Gastroesophageal sphincter (tissue), 4 donors: ENCODE measurements at regions not wholly inside any gene's neighbourhood (a gene's known extent, or its start where the extent isn't known, plus 50 kb on each side); places are given as distances from the start of the nearest gene placed in this dataset.

Experiments
- ATAC-seq: fragments of 150-250 bp; one replicate; pipeline ENCODE4 v1.9.1; 2016; ENCODE audit warnings: mild to moderate bottlenecking, moderate library complexity
- H3K27ac ChIP-seq, 4 donors: fragments of 200-600 bp; sonication (generic) in 3 of 4; 1 replicate in 3 of 4; 2 replicates in 1 of 4; pipeline ENCODE4 v1.5.1; 2016 to 2019
- H3K27me3 ChIP-seq: fragments of 200-600 bp; sonication (generic); one replicate; pipeline ENCODE4 v1.5.1; 2019
- H3K36me3 ChIP-seq, 2 donors: fragments of 200-600 bp; sonication (generic); one replicate each; pipeline ENCODE4 v1.5.1; 2019; ENCODE audit warnings: control low read depth in 1 of 2
- H3K4me1 ChIP-seq, 3 donors: fragments of 200-600 bp; sonication (generic); 1 replicate in 2 of 3; 2 replicates in 1 of 3; pipeline ENCODE4 v1.5.1; 2016 to 2019; ENCODE audit warnings: control low read depth in 2 of 3
- H3K4me3 ChIP-seq, 2 donors: fragments of 200-600 bp; sonication (generic); one replicate each; pipeline ENCODE4 v1.5.1; 2019; ENCODE audit warnings: mild to moderate bottlenecking in 1 of 2, moderate library complexity in 1 of 2
- H3K9me3 ChIP-seq, 3 donors: fragments of 200-600 bp; sonication (generic); one replicate each; pipeline ENCODE4 v1.5.1; 2017 to 2019; ENCODE audit warnings: control low read depth in 2 of 3
- EP300 ChIP-seq: sonication (generic); formaldehyde crosslinking; IDR thresholded peaks from one replicate; pipeline ENCODE4 v1.6.1; 2017; ENCODE audit warnings: antibody characterized with exemption, mild to moderate bottlenecking
- POLR2A ChIP-seq, 2 donors: fragments of 450-650 bp; IDR thresholded peaks; one replicate each; pipeline ENCODE4 v1.6.1; 2017; ENCODE audit warnings: antibody characterized with exemption in 2 of 2, mild to moderate bottlenecking in 2 of 2, moderate library complexity in 1 of 2
- POLR2AphosphoS5 ChIP-seq: sonication (generic); formaldehyde crosslinking; IDR thresholded peaks from one replicate; pipeline ENCODE4 v1.6.1; 2017; ENCODE audit warnings: antibody characterized with exemption
- WGBS, 2 donors: methylation state at CpG; one replicate each; pipeline ENCODE4 v1.1.5; 2018; ENCODE audit warnings: low coverage in 1 of 2; 5-methylcytosine and 5-hydroxymethylcytosine counted together
- TF ChIP-seq, protein P1 (sequence below), 4 experiments: fragments of 200-600 bp in 2 of 4; fragments of 450-650 bp in 2 of 4; sonication (generic) in 1 of 4; IDR thresholded peaks; one replicate each; pipeline ENCODE4 v1.5.1; 2017 to 2019; ENCODE audit warnings: antibody characterized with exemption in 4 of 4, mild to moderate bottlenecking in 2 of 4, moderate library complexity in 2 of 4

DNA sequence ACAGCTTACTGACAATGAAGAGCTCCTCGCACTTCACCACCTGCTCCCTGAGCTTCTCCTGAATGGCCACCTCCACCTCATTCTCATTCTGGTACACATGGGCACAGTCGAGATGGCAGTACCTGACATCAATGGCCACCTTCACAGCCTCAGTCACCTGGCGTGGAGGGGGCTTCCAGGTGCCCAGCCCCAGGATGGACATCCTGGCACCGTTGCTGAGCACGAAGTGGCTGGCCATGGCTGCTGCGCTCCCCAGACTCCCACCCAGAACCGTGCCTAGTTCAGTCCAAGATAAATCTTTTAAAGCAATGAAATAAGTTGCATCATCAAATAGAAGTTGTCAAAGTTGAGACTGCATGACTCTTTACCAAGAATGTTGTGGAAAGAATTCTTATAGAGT, 128.1 kb upstream of the SOX6 start:
- Histone ChIP-seq H3K4me3 (no peak overlapping the region), H3K9me3 (no peaks in the 10 kb centered on the region), H3K4me1 (no peaks in the 10 kb centered on the region), H3K27ac (no peak overlapping the region), H3K36me3 (no peaks in the 10 kb centered on the region), H3K27me3 (no peaks in the 10 kb centered on the region)
- no peak for ATAC-seq
- TF ChIP-seq EP300 (no peak), POLR2AphosphoS5 (no peak), POLR2A (IDR thresholded peaks at IDR 0.05) (no peak)
- TF ChIP-seq, protein P1, sequence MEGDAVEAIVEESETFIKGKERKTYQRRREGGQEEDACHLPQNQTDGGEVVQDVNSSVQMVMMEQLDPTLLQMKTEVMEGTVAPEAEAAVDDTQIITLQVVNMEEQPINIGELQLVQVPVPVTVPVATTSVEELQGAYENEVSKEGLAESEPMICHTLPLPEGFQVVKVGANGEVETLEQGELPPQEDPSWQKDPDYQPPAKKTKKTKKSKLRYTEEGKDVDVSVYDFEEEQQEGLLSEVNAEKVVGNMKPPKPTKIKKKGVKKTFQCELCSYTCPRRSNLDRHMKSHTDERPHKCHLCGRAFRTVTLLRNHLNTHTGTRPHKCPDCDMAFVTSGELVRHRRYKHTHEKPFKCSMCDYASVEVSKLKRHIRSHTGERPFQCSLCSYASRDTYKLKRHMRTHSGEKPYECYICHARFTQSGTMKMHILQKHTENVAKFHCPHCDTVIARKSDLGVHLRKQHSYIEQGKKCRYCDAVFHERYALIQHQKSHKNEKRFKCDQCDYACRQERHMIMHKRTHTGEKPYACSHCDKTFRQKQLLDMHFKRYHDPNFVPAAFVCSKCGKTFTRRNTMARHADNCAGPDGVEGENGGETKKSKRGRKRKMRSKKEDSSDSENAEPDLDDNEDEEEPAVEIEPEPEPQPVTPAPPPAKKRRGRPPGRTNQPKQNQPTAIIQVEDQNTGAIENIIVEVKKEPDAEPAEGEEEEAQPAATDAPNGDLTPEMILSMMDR (IDR thresholded peaks at IDR 0.05): no peak
- WGBS, 2 donors: 85 to 94% methylated on average over 6 to 7 of the region's 7 CpGs

DNA sequence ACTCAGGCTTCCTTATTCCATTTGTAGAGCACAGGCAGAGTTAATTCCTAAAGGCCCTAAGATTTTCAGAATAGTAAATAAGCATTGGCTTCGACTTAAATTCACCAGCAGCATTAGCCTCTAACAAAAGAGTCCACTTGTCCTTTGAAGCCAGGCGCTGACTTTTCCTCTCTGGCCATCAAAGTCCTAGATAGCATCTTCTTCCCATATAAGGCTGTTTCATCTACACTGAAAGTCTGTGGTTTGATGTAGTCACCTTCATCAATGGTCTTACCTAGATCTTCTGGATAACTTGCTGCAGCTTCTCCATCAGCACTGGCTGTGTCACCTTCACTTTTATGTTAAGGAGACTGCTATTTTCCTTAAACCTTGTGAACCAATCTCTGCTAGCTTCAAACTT, 118.3 kb upstream of the SOX6 start:
- no peaks in the 10 kb centered on the region for H3K4me1 ChIP-seq
- no peaks in the 10 kb centered on the region for H3K36me3 ChIP-seq

GRCh38 chr11:16469968-16470367, 113.6 kb upstream of the SOX6 start:
- H3K27me3 ChIP-seq: no peaks in the 10 kb centered on the region
- no peak overlapping the region for H3K27ac ChIP-seq
- H3K36me3 ChIP-seq: no peaks in the 10 kb centered on the region
- no peak for ATAC-seq
- no peak overlapping the region for H3K4me3 ChIP-seq
- TF ChIP-seq POLR2AphosphoS5 (no peak), EP300 (no peak), POLR2A (IDR thresholded peaks at IDR 0.05) (no peak)
- TF ChIP-seq, protein P1 (IDR thresholded peaks at IDR 0.05): no peak
- H3K4me1 ChIP-seq: no peaks in the 10 kb centered on the region
- 62 to 63% methylated on average over 2 of the region's 2 CpGs for WGBS, 2 donors
- no peaks in the 10 kb centered on the region for H3K9me3 ChIP-seq

More for the DNA sequence above, 118.3 kb upstream of the SOX6 start:
- H3K9me3 ChIP-seq: no peaks in the 10 kb centered on the region
- H3K4me3 ChIP-seq: no peak overlapping the region
- no peak for ATAC-seq
- no peaks in the 10 kb centered on the region for H3K27me3 ChIP-seq
- 75 to 89% methylated on average over 2 of the region's 2 CpGs for WGBS, 2 donors
- H3K27ac ChIP-seq: no peak overlapping the region
- TF ChIP-seq, protein P1 (IDR thresholded peaks at IDR 0.05): no peak
- TF ChIP-seq POLR2AphosphoS5: no peak
- TF ChIP-seq POLR2A (IDR thresholded peaks at IDR 0.05): no peak
- no peak for TF ChIP-seq EP300

DNA sequence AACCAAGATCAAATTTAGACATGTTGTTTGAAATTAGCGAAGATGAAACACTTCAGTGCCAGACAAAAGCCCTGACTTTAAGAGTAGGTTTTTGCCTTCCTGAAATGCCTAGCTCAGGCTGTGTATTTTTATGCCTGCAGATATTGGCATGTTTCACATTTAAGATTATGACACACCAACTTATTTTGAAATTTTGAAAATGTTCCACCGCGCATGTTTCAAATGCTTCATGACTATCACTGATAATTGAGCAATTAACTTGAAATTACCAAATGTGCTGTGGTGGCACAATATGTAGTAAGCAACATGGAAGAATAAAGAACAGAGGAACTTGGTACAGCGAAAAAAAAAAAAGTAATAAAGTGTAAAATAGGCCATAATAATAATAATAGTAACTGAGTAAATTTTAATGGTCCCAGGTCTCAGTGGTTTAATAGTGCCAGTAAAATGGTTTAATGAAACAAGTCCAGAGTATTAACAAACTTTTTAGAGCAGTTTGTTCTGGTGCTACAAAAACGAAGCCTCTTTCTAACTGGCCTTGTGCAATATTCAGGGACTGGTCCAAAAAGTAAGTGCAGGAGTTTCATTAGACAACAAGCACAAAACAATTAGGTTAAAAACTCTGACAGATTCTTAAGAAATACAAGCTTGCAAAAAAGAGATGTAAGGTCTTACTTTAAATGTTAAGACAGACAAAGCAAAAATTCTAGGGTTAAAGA, 112.5 kb upstream of the SOX6 start:
- no peak for ATAC-seq
- 77 to 80% methylated on average over 5 of the region's 5 CpGs for WGBS, 2 donors
- H3K4me1 ChIP-seq: no peaks in the 10 kb centered on the region
- H3K4me3 ChIP-seq: no peak overlapping the region
- no peaks in the 10 kb centered on the region for H3K27me3 ChIP-seq
- TF ChIP-seq, protein P1 (IDR thresholded peaks at IDR 0.05): no peak
- TF ChIP-seq POLR2AphosphoS5 (no peak), POLR2A (IDR thresholded peaks at IDR 0.05) (no peak), EP300 (no peak)
- no peaks in the 10 kb centered on the region for H3K36me3 ChIP-seq
- no peak overlapping the region for H3K27ac ChIP-seq
- H3K9me3 ChIP-seq: no peaks in the 10 kb centered on the region

DNA sequence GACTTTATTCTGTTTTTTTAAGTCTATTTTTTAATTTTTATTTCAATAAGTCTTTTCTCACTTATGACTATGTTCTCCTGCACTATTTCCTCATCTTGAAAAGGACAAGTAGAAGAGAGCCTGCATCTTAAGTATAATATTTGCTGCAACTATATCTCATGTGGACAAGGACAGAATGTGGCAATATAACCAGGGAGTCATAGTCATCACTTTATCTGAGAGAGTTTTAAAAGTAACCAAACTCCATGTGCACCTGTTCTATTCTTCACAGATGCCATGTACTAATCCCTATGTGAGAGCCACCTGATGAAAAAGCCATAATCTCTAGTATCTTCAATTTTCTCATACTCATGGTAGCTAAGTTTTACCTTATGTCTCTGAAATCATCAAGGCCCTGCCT, 104.2 kb upstream of the SOX6 start:
- no peak for TF ChIP-seq POLR2A (IDR thresholded peaks at IDR 0.05)
- TF ChIP-seq, protein P1 (IDR thresholded peaks at IDR 0.05): no peak
- TF ChIP-seq EP300: no peak
- TF ChIP-seq POLR2AphosphoS5: no peak
- no peaks in the 10 kb centered on the region for H3K36me3 ChIP-seq

More for the DNA sequence above, 104.2 kb upstream of the SOX6 start:
- no peaks in the 10 kb centered on the region for H3K9me3 ChIP-seq
- H3K4me3 ChIP-seq: no peak overlapping the region
- no peaks in the 10 kb centered on the region for H3K4me1 ChIP-seq
- H3K27me3 ChIP-seq: no peaks in the 10 kb centered on the region
- no peak overlapping the region for H3K27ac ChIP-seq
- ATAC-seq: no peak
